Activated CD8-positive, alpha-beta T cell treated with anti-CD3 and anti-CD28 coated beads for 36 hours (primary cell): ENCODE measurements at regions not wholly inside any gene's neighbourhood (a gene's known extent, or its start where the extent isn't known, plus 50 kb on each side); places are given as distances from the start of the nearest gene placed in this dataset.

Source experiments
- ATAC-seq: fragments of 200-7000 bp; cut with Tn5 transposase; one replicate; pipeline ENCODE4 v1.10.0; 2021; ENCODE audit warnings: mild to moderate bottlenecking, moderate library complexity
- CTCF ChIA-PET: fragments of 350-600 bp; sonication (Branson Sonifier 250); formaldehyde crosslinking; loops from one replicate; lab custom pipeline; 2021; ENCODE audit warnings: antibody characterized with exemption; lab: Charles Lee
- POLR2A ChIA-PET: fragments of 350-600 bp; sonication (Branson Sonifier 250); formaldehyde crosslinking; loops from one replicate; lab custom pipeline; 2021; ENCODE audit warnings: antibody characterized with exemption; lab: Charles Lee
- DNase-seq: peaks from one replicate; pipeline ENCODE4 v3.0.0-alpha.2; 2020
- H3K27ac Mint-ChIP-seq: one replicate; pipeline ENCODE4 v1.8.0; 2021; ENCODE audit warnings: mild to moderate bottlenecking, mixed read lengths
- H3K27me3 Mint-ChIP-seq: one replicate; pipeline ENCODE4 v1.8.0; 2021; ENCODE audit warnings: mixed read lengths
- H3K36me3 Mint-ChIP-seq: one replicate; pipeline ENCODE4 v1.8.0; 2021; ENCODE audit warnings: low read depth, mixed read lengths
- H3K4me1 Mint-ChIP-seq: one replicate; pipeline ENCODE4 v1.8.0; 2021; ENCODE audit warnings: low read depth, mixed read lengths
- H3K4me3 Mint-ChIP-seq: one replicate; pipeline ENCODE4 v1.8.0; 2021; ENCODE audit warnings: mild to moderate bottlenecking, moderate library complexity, mixed read lengths
- H3K9me3 Mint-ChIP-seq: one replicate; pipeline ENCODE4 v1.8.0; 2021; ENCODE audit warnings: mixed read lengths
- intact Hi-C: fragments of 100-400 bp; cut with micrococcal nuclease; formaldehyde crosslinking; loops from one replicate; pipeline ENCODE4 v1.10.0; 2022
- TF ChIP-seq, protein P1 (sequence below): fragments of 200-600 bp; IDR thresholded peaks from one replicate; pipeline ENCODE4 v1.8.0; 2022; ENCODE audit warnings: antibody characterized with exemption, mild to moderate bottlenecking

- DNase-seq (no peak), ATAC-seq (no peak)
- H3K27ac Mint-ChIP-seq: no peak overlapping the region
- no peak overlapping the region for H3K4me3 Mint-ChIP-seq
- no peaks in the 10 kb centered on the region for H3K4me1 Mint-ChIP-seq
- peaks cover 53% of the 10 kb centered on the region for H3K27me3 Mint-ChIP-seq
- ChIA-PET CTCF (interaction anchor here (0.7 to 4.1 kb wide), 3 partner anchors 7 to 435 kb away, joined by 3 to 20 read pairs (median 5); no protein-coding TSS in a partner anchor), POLR2A (no interaction called here)
- TF ChIP-seq, protein P1, sequence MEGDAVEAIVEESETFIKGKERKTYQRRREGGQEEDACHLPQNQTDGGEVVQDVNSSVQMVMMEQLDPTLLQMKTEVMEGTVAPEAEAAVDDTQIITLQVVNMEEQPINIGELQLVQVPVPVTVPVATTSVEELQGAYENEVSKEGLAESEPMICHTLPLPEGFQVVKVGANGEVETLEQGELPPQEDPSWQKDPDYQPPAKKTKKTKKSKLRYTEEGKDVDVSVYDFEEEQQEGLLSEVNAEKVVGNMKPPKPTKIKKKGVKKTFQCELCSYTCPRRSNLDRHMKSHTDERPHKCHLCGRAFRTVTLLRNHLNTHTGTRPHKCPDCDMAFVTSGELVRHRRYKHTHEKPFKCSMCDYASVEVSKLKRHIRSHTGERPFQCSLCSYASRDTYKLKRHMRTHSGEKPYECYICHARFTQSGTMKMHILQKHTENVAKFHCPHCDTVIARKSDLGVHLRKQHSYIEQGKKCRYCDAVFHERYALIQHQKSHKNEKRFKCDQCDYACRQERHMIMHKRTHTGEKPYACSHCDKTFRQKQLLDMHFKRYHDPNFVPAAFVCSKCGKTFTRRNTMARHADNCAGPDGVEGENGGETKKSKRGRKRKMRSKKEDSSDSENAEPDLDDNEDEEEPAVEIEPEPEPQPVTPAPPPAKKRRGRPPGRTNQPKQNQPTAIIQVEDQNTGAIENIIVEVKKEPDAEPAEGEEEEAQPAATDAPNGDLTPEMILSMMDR: no peak
- intact Hi-C loops: no loop called here
- no peaks in the 10 kb centered on the region for H3K36me3 Mint-ChIP-seq
- H3K9me3 Mint-ChIP-seq: no peaks in the 10 kb centered on the region
Observed at GRCh38 chr2:176561706-176562105, 292.5 kb downstream of the MTX2 start.

DNA sequence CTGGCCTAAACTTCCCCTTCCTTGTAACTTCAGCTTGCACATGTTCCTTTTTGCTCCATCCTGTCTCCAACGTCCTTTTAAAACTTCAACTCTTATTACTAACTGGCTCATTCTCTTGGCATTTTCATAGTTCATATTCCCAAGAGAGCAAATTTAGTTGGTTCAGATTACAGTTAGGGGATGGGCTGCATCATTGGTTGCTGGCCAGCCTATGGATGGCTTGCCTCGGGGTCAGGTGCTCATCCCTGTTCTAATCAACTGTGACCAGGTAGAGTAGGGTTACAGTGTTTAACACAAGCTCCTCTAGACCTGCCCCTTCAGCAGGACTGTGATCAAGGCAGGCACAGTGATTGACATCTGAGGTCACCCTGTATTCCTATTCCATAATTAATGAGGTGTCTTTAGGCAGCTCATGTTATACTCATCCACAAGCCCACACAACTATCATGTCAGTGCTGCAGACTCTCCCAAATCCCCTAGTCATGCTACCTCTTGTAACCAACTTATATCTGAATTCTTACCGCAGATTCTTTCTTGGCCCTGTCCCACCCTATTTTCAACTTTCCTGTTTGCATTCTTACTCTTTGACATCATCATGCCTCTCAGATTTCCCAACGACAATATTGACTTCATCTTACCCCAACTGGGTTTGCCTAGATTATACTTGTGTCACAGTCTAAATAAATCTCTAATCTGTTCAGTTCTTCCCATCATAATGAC lies 293.3 kb downstream of the MTX2 start:
- ChIA-PET POLR2A (no interaction called here), CTCF (interaction anchor here (0.9 to 4.1 kb wide), 3 partner anchors 8 to 422 kb away, joined by 3 to 20 read pairs (median 5); no protein-coding TSS in a partner anchor)
- Mint-ChIP-seq H3K9me3 (no peaks in the 10 kb centered on the region), H3K4me3 (no peak overlapping the region), H3K4me1 (no peaks in the 10 kb centered on the region), H3K27me3 (peaks cover 50% of the 10 kb centered on the region), H3K27ac (no peak overlapping the region), H3K36me3 (no peaks in the 10 kb centered on the region)
- TF ChIP-seq, protein P1: no peak
- no peak for ATAC-seq
- DNase-seq: no peak
- intact Hi-C loops: no loop called here

- no peak for ATAC-seq
- TF ChIP-seq, protein P1: no peak
- H3K4me3 Mint-ChIP-seq: no peak overlapping the region
- no peaks in the 10 kb centered on the region for H3K36me3 Mint-ChIP-seq
- H3K9me3 Mint-ChIP-seq: no peaks in the 10 kb centered on the region
- ChIA-PET CTCF (interaction anchor here (4.1 kb wide), 1 partner anchor 11 kb away, joined by 20 read pairs; no protein-coding TSS in a partner anchor), POLR2A (no interaction called here)
- no peak for DNase-seq
- peaks cover 42% of the 10 kb centered on the region for H3K27me3 Mint-ChIP-seq
- intact Hi-C loops: no loop called here
- H3K4me1 Mint-ChIP-seq: no peaks in the 10 kb centered on the region
- H3K27ac Mint-ChIP-seq: no peak overlapping the region
Observed at GRCh38 chr2:176565641-176566323, 296.5 kb downstream of the MTX2 start.

- POLR2A ChIA-PET: interaction anchor here (1.5 kb wide), 1 partner anchor 9 kb away, joined by 3 read pairs; no protein-coding TSS in a partner anchor
- no peak for ATAC-seq
- intact Hi-C loops: no loop called here
- CTCF ChIA-PET: interaction anchor here (2.1 kb wide), 1 partner anchor 12 kb away, joined by 8 read pairs; no protein-coding TSS in a partner anchor
- Mint-ChIP-seq H3K4me1 (no peaks in the 10 kb centered on the region), H3K36me3 (no peaks in the 10 kb centered on the region), H3K27me3 (peaks cover 37% of the 10 kb centered on the region), H3K4me3 (no peak overlapping the region), H3K9me3 (no peaks in the 10 kb centered on the region), H3K27ac (no peak overlapping the region)
- DNase-seq: no peak
- TF ChIP-seq, protein P1: no peak
Observed at GRCh38 chr2:176566496-176566895, 297.3 kb downstream of the MTX2 start.
